Colonic mucosa (tissue), 4 donors: ENCODE measurements at regions not wholly inside any gene's neighbourhood (a gene's known extent, or its start where the extent isn't known, plus 50 kb on each side); places are given as distances from the start of the nearest gene placed in this dataset.

Experiments used
- DNase-seq: peaks from one replicate; pipeline ENCODE4 v3.0.0-alpha.2; 2020
- H3K27ac ChIP-seq: fragments of 200-600 bp; one replicate; pipeline ENCODE4 v1.8.0; 2021
- H3K27me3 ChIP-seq: fragments of 200-600 bp; one replicate; pipeline ENCODE4 v1.8.0; 2021
- H3K36me3 ChIP-seq: fragments of 200-600 bp; one replicate; pipeline ENCODE4 v1.8.0; 2021
- H3K4me1 ChIP-seq: fragments of 200-600 bp; one replicate; pipeline ENCODE4 v1.8.0; 2021; ENCODE audit warnings: mild to moderate bottlenecking
- H3K4me3 ChIP-seq: fragments of 200-600 bp; one replicate; pipeline ENCODE4 v1.8.0; 2021
- H3K9ac ChIP-seq, 2 donors: one replicate each; pipeline ENCODE4 v1.7.0; 2013; ENCODE audit warnings: control low read depth in 2 of 2, low read depth in 2 of 2, low read length in 2 of 2
- H3K9me3 ChIP-seq: fragments of 200-600 bp; one replicate; pipeline ENCODE4 v1.8.0; 2021
- CTCF ChIP-seq: fragments of 200-600 bp; IDR thresholded peaks from one replicate; pipeline ENCODE4 v1.8.0; 2022; ENCODE audit warnings: antibody characterized with exemption, mild to moderate bottlenecking
- intact Hi-C: fragments of 100-400 bp; cut with DNase I; formaldehyde crosslinking; loops from one replicate; pipeline ENCODE4 v1.14.1; 2022
- donor health status: healthy.
- donor health status: DM: no; HTN: no; CAD: no.
- donor health status: DM: no; HTN: no; CAD: no.

- no peak for DNase-seq
- intact Hi-C loops = no loop called here
- no peaks in the 10 kb centered on the region for H3K36me3 ChIP-seq
- H3K9ac ChIP-seq = no peak overlapping the region
- no peak for TF ChIP-seq CTCF
- no peaks in the 10 kb centered on the region for H3K9me3 ChIP-seq
- H3K27ac ChIP-seq = no peak overlapping the region
- H3K4me3 ChIP-seq = no peak overlapping the region
- no peaks in the 10 kb centered on the region for H3K27me3 ChIP-seq
- H3K4me1 ChIP-seq = no peaks in the 10 kb centered on the region
These were observed 196.7 kb upstream of the LNX1 start for GRCh38 chr4:53788011-53788410.

GRCh38 chr4:53786632-53787031 lies 195.3 kb upstream of the LNX1 start:
- no peak for TF ChIP-seq CTCF
- H3K27ac ChIP-seq = peak overlapping the region; percentile 1
- H3K36me3 ChIP-seq = no peaks in the 10 kb centered on the region
- no peak overlapping the region for H3K9ac ChIP-seq
- intact Hi-C loops = no loop called here
- H3K4me3 ChIP-seq = no peak overlapping the region
- no peaks in the 10 kb centered on the region for H3K27me3 ChIP-seq
- H3K9me3 ChIP-seq = no peaks in the 10 kb centered on the region
- no peaks in the 10 kb centered on the region for H3K4me1 ChIP-seq
- DNase-seq = no peak

- no peaks in the 10 kb centered on the region for H3K4me1 ChIP-seq
- no peak overlapping the region for H3K4me3 ChIP-seq
- H3K9ac ChIP-seq = no peak overlapping the region
- no peaks in the 10 kb centered on the region for H3K36me3 ChIP-seq
- no peak for DNase-seq
- no peak for TF ChIP-seq CTCF
- intact Hi-C loops = no loop called here
- H3K27me3 ChIP-seq = no peaks in the 10 kb centered on the region
- H3K27ac ChIP-seq = no peak overlapping the region
- H3K9me3 ChIP-seq = no peaks in the 10 kb centered on the region
These were observed 194.7 kb upstream of the LNX1 start for GRCh38 chr4:53785996-53786395.

- Histone ChIP-seq H3K27ac (no peak overlapping the region), H3K9ac (no peak overlapping the region), H3K9me3 (no peaks in the 10 kb centered on the region), H3K36me3 (no peaks in the 10 kb centered on the region), H3K4me1 (no peaks in the 10 kb centered on the region), H3K4me3 (no peak overlapping the region), H3K27me3 (no peaks in the 10 kb centered on the region)
- no peak for DNase-seq
- no peak for TF ChIP-seq CTCF
- intact Hi-C loops = no loop called here
These were observed 192.8 kb upstream of the LNX1 start for GRCh38 chr4:53784112-53784511.

GRCh38 chr4:53783208-53783859 lies 192.0 kb upstream of the LNX1 start:
- Histone ChIP-seq H3K4me3 (no peak overlapping the region), H3K4me1 (no peaks in the 10 kb centered on the region), H3K36me3 (no peaks in the 10 kb centered on the region), H3K9me3 (no peaks in the 10 kb centered on the region), H3K9ac (no peak overlapping the region), H3K27ac (no peak overlapping the region), H3K27me3 (no peaks in the 10 kb centered on the region)
- no peak for DNase-seq
- intact Hi-C loops = no loop called here
- no peak for TF ChIP-seq CTCF
